ENCODE measurements at regions not wholly inside any gene's neighbourhood (a gene's known extent, or its start where the extent isn't known, plus 50 kb on each side); places are given as distances from the start of the nearest gene placed in this dataset.

DNA sequence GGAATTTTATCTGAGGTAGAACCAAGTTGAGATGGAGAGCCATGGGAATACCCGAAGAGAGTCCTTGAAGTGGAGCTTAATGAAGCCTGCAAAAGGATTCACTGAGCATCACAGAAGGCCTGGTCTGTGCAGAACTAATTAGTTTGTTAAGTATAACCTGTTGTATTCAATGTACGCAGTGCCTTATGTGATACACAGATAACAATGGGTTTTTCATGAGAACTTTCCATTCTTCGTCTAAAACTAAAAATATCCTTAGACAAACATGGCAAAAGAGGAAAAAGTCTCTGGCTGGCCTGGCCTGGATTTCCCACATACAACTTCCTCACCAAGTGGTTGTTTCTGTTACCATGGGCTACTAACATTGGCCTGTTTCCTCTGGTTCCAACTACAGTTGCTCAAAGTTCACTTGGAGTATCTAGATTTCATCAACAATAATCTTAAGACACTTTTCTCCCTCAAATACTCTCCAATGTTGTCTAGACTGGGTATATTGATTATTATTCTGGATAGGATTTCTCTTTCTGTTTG, 237.6 kb upstream of the ZNF462 start:
- H3K4me3 ChIP-seq (replicated peaks; ENCODE audit: low read depth, low read length): no peak overlapping the region
- no peak for DNase-seq (ENCODE audit: extremely low read depth, low read depth)
- TF ChIP-seq, protein P1, sequence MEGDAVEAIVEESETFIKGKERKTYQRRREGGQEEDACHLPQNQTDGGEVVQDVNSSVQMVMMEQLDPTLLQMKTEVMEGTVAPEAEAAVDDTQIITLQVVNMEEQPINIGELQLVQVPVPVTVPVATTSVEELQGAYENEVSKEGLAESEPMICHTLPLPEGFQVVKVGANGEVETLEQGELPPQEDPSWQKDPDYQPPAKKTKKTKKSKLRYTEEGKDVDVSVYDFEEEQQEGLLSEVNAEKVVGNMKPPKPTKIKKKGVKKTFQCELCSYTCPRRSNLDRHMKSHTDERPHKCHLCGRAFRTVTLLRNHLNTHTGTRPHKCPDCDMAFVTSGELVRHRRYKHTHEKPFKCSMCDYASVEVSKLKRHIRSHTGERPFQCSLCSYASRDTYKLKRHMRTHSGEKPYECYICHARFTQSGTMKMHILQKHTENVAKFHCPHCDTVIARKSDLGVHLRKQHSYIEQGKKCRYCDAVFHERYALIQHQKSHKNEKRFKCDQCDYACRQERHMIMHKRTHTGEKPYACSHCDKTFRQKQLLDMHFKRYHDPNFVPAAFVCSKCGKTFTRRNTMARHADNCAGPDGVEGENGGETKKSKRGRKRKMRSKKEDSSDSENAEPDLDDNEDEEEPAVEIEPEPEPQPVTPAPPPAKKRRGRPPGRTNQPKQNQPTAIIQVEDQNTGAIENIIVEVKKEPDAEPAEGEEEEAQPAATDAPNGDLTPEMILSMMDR (IDR thresholded peaks at IDR 0.05; ENCODE audit: low read depth, low read length, missing control alignments): no peak

DNA sequence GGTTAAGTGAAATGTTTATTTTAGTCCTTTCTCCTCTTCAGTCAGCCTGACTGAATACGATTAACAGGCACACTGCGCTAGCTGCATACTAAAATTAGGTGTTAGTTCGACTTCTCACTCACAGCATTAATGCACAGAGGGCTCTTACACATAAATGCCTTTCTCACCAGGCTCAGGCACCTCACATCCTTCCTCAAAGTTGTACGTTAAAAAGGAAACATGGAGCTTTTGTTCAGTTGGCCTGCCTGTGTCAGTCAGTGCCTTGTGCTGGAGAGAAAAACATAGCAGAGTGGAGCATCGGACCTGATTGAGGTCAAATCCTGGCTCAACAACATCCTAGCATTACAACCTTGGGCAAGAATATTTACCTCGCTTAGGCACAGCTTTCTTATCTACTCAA, 236.0 kb upstream of the ZNF462 start:
- TF ChIP-seq, protein P1 (IDR thresholded peaks at IDR 0.05; ENCODE audit: low read depth, low read length, missing control alignments): no peak
- no peak overlapping the region for H3K4me3 ChIP-seq (replicated peaks; ENCODE audit: low read depth, low read length)
- no peak for DNase-seq (ENCODE audit: extremely low read depth, low read depth)

DNA sequence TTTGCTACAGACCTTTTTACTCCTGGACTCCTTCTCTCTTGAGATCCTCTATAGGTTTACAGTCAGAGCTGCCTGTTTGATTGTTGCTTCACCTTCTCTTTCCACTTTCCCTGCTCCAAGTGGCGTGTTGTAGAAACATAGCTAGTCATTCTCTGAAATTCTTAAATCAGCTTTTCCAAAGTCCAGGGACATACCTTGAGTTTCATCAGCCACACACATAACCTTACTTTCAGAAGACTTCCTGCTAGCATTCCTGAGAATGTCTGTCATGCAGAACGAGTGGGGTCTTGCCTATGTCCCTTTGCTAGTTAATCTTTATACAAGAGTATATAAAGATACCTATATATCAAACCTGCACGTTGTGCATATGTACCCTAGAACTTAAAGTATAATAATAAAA, 230.3 kb upstream of the ZNF462 start:
- TF ChIP-seq, protein P1 (IDR thresholded peaks at IDR 0.05; ENCODE audit: low read depth, low read length, missing control alignments): no peak
- DNase-seq (ENCODE audit: extremely low read depth, low read depth): no peak
- H3K4me3 ChIP-seq (replicated peaks; ENCODE audit: low read depth, low read length): no peak overlapping the region

DNA sequence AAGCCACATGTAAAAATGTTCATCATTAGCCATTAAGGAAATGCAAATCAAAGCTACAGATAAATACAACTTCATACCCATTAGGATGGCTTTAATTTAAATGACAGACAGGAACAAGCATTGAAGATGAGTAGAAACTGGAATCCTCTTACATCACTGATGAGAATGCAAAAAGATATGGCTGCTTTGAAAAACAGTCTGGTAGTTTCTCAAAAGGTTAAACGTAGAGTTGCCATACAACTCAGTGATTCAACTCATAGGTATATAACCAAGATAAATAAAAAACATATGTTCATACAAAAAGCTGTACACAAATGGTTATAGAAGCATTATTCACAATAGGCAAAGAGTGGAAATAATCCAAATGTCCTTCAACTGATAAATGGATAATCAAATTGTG, 228.8 kb upstream of the ZNF462 start:
- no peak overlapping the region for H3K4me3 ChIP-seq (replicated peaks; ENCODE audit: low read depth, low read length)
- DNase-seq (ENCODE audit: extremely low read depth, low read depth): no peak
- TF ChIP-seq, protein P1 (IDR thresholded peaks at IDR 0.05; ENCODE audit: low read depth, low read length, missing control alignments): no peak

DNA sequence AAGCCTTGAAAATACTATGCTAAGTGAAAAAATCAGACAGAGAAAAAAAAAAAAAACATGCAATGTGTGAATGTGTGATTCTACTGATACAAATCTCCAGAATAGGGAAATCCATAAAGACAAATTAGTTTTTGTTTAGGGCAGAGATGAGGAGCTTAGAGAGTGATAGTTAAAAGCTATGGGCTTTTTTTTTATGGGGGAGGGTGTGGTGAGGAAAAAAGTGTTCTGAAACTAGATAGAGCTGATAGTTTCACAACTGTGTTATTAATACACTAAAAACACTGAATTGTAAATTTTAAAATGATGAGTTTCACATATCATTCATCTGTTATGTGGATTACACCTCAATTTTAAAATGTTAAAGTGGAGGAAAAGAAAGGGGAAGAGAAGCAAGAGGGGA, 228.3 kb upstream of the ZNF462 start:
- no peak for DNase-seq (ENCODE audit: extremely low read depth, low read depth)
- H3K4me3 ChIP-seq (replicated peaks; ENCODE audit: low read depth, low read length): no peak overlapping the region
- TF ChIP-seq, protein P1 (IDR thresholded peaks at IDR 0.05; ENCODE audit: low read depth, low read length, missing control alignments): no peak

DNA sequence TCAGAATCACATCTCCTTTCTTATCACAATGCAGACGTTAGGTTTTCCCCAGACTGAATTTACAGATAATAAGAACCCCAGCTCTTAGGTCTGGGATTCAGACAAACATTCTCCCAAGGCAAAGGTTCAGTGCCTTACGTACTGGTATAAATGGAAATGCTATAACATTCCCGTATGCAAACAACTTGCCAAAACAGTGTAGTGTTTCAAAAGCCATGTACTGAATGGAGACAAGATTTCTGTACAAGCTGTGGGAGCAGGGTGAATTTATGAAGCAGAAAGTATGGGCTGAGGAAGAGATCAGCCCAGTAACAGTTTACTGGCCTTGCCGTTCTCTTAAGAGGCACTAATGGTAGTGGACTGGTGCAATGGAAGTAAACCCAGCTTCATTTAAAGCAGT, 225.5 kb upstream of the ZNF462 start:
- DNase-seq (ENCODE audit: extremely low read depth, low read depth): no peak
- no peak overlapping the region for H3K4me3 ChIP-seq (replicated peaks; ENCODE audit: low read depth, low read length)
- TF ChIP-seq, protein P1 (IDR thresholded peaks at IDR 0.05; ENCODE audit: low read depth, low read length, missing control alignments): no peak
